ENCODE measurements at regions not wholly inside any gene's neighbourhood (a gene's known extent, or its start where the extent isn't known, plus 50 kb on each side); places are given as distances from the start of the nearest gene placed in this dataset.

DNA sequence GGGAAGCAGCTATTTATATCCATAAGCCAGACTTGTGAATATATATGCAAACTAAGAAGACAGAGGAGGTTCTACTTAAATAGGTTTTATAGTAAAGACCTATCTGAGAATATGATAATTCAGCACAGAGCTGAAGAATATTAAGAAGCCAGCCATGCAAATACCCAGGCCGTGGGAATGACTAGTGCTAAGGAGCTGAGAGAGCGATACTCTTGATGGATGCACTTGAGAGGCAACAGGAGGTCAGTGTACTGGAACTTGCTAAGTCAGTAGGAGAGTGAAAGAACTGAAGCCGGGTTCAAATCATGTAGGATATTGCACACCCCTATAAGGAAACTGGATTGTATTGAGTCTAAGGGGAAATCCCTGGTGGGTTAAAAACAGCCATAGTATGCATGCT is 943.6 kb upstream of the MBL2 start:
- TF ChIP-seq POLR2AphosphoS5 (IDR thresholded peaks at IDR 0.05) (no peak), POLR2A (IDR thresholded peaks at IDR 0.05) (no peak)
- TF ChIP-seq, protein P1, sequence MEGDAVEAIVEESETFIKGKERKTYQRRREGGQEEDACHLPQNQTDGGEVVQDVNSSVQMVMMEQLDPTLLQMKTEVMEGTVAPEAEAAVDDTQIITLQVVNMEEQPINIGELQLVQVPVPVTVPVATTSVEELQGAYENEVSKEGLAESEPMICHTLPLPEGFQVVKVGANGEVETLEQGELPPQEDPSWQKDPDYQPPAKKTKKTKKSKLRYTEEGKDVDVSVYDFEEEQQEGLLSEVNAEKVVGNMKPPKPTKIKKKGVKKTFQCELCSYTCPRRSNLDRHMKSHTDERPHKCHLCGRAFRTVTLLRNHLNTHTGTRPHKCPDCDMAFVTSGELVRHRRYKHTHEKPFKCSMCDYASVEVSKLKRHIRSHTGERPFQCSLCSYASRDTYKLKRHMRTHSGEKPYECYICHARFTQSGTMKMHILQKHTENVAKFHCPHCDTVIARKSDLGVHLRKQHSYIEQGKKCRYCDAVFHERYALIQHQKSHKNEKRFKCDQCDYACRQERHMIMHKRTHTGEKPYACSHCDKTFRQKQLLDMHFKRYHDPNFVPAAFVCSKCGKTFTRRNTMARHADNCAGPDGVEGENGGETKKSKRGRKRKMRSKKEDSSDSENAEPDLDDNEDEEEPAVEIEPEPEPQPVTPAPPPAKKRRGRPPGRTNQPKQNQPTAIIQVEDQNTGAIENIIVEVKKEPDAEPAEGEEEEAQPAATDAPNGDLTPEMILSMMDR (IDR thresholded peaks at IDR 0.05 in 8 of 11, conservative IDR thresholded peaks at IDR 0.05 in 3 of 11): no peak
- 76 to 91% (median 87%) methylated on average over 3 of the region's 3 CpGs for WGBS, 5 donors
- H3K4me1 ChIP-seq: no peaks in the 10 kb centered on the region

DNA sequence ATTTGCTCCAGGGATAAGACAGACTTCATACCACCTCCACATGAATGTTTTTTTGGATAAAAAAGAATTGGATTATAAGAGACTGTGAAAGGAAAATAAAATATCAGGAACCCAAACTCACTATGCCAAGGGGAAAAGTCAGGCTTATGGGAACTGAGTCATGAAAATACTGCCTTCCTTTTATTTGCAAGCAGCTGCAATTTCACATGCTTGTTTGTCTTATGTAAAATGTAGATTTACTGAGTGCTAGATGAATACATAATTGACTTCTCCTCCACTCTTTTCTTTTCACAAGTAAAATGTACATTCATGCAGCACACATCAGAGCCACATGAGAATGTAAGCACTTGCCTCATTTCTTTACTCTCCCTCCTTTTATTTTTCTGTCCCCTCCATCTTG is 940.8 kb upstream of the MBL2 start:
- Histone ChIP-seq H3K4me1 (no peaks in the 10 kb centered on the region), H3K4me3 (no peak overlapping the region), H3K27me3 (replicated peaks in 1 of 7) (no peaks in the 10 kb centered on the region), H3K36me3 (no peaks in the 10 kb centered on the region), H3K9me3 (peaks cover 0 to 26% (median 16%) of the 10 kb centered on the region in 8 donors), H3K27ac (no peak overlapping the region)
- intact Hi-C loops (cut with DNase I; ENCODE audit: low total_unique reads): no loop called here
- DNase-seq: no peak
- TF ChIP-seq POLR2A (IDR thresholded peaks at IDR 0.05) (no peak), POLR2AphosphoS5 (IDR thresholded peaks at IDR 0.05) (no peak)
- TF ChIP-seq, protein P1 (IDR thresholded peaks at IDR 0.05 in 8 of 11, conservative IDR thresholded peaks at IDR 0.05 in 3 of 11): no peak

More for the DNA sequence above, 943.6 kb upstream of the MBL2 start:
- intact Hi-C loops (cut with DNase I; ENCODE audit: low total_unique reads): no loop called here
- Histone ChIP-seq H3K27me3 (replicated peaks in 1 of 7) (no peaks in the 10 kb centered on the region), H3K4me3 (no peak overlapping the region), H3K36me3 (no peaks in the 10 kb centered on the region), H3K27ac (no peak overlapping the region), H3K9me3 (peaks cover 0 to 5% (median 2%) of the 10 kb centered on the region in 8 donors)
- no peak for DNase-seq

DNA sequence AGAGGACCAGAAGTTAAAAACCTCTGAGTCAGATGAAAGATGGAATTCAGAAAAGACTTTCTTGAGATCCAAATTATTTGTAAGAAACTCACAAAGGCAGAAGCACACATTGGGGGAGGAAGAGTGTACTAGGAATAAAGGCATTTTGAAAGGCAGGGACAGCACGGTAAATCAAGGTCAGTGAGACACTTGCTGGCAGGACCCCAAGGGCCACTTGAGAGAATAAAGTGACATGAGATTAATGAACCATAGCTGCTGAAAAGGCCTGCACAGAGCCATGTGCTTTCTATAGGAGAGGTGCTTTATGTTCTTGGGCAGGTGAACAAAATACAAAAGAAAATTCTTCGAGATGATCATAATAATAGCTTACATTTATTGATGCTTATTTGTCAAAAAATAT is 929.9 kb upstream of the MBL2 start:
- Histone ChIP-seq H3K27me3 (replicated peaks in 1 of 7) (no peaks in the 10 kb centered on the region), H3K4me1 (no peaks in the 10 kb centered on the region), H3K4me3 (no peak overlapping the region), H3K9me3 (peaks cover 0 to 10% (median 0%) of the 10 kb centered on the region in 8 donors), H3K36me3 (no peaks in the 10 kb centered on the region), H3K27ac (no peak overlapping the region)
- no peak for DNase-seq
- TF ChIP-seq POLR2AphosphoS5 (IDR thresholded peaks at IDR 0.05) (no peak), POLR2A (IDR thresholded peaks at IDR 0.05) (no peak)
- TF ChIP-seq, protein P1 (IDR thresholded peaks at IDR 0.05 in 8 of 11, conservative IDR thresholded peaks at IDR 0.05 in 3 of 11): no peak
- 67 to 76% (median 69%) methylated on average over 2 of the region's 2 CpGs for WGBS, 5 donors
- intact Hi-C loops (cut with DNase I; ENCODE audit: low total_unique reads): no loop called here

- Histone ChIP-seq H3K27ac (no peak overlapping the region), H3K36me3 (no peaks in the 10 kb centered on the region), H3K9me3 (peaks cover 0 to 4% (median 0%) of the 10 kb centered on the region in 8 donors), H3K27me3 (replicated peaks in 1 of 7) (no peaks in the 10 kb centered on the region), H3K4me1 (no peaks in the 10 kb centered on the region), H3K4me3 (no peak overlapping the region)
- no peak for TF ChIP-seq POLR2AphosphoS5 (IDR thresholded peaks at IDR 0.05)
- TF ChIP-seq, protein P1 (IDR thresholded peaks at IDR 0.05 in 8 of 11, conservative IDR thresholded peaks at IDR 0.05 in 3 of 11): no peak
- no peak for TF ChIP-seq POLR2A (IDR thresholded peaks at IDR 0.05)
- intact Hi-C loops (cut with DNase I; ENCODE audit: low total_unique reads): no loop called here
- DNase-seq: no peak
Measured at GRCh38 chr10:53701213-53701612, 928.6 kb upstream of the MBL2 start.
